IMR-90 (cell line): ENCODE measurements at regions not wholly inside any gene's neighbourhood (a gene's known extent, or its start where the extent isn't known, plus 50 kb on each side); places are given as distances from the start of the nearest gene placed in this dataset.

Experiments used
- CTCF ChIP-seq: conservative IDR thresholded peaks from 2 replicates; pipeline ENCODE4 v1.5.1; 2012; ENCODE audit warnings: mild to moderate bottlenecking, low read depth, low read length, improper control_type of control experiment
- USF2 ChIP-seq: fragments of 150-350 bp; IDR thresholded peaks from 2 replicates; pipeline ENCODE4 v1.6.1; 2017; ENCODE audit warnings: mild to moderate bottlenecking, antibody characterized with exemption, low read length, low read depth

- no peak for TF ChIP-seq CTCF
- TF ChIP-seq USF2 = no peak
Measured at GRCh38 chr1:55723001-55723400, 507.8 kb upstream of the USP24 start.
